ENCODE measurements at regions not wholly inside any gene's neighbourhood (a gene's known extent, or its start where the extent isn't known, plus 50 kb on each side); places are given as distances from the start of the nearest gene placed in this dataset.
A peak's percentile ranks its signal among the peaks of the same experiment; 100 is the strongest.

DNA sequence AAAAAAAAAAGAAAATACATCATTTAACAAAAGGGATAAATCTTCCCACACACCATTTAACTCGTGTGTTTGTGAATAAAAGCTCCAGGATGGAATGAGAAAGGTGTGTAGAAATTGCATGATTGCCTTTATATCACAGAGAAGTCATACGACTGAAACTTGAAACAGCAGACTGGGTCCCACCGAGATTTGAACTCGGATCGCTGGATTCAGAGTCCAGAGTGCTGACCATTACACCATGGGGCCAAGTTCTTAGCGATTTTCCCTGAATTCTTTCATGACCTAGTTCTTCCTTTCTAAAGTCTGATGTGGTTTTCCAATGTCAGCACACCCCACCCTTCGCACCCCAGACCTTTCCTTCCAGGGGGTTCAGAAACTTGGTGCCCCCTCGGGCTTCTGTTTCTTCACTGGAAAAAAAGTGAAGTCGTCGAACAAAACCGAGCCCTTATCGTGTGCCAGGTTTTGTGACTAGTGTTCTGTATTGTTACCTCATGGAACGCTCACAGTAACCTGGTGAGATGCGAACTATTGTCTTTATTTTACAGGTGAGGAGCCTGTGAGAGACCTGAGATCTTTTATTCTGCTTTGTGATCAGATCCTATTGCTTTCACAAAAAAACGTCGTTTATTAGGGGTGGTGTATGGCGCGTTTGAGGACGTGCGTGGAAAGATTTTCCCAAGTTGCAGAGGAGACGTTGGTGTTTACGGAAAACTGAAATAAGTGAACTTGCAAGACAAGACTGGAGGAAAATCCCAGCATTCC, 120.8 kb downstream of the OR2B2 start (continued):
- peak; percentile 86 for TF ChIP-seq ARID3A (IDR thresholded peaks at IDR 0.05; ENCODE audit: low read depth, low read length)
- TF ChIP-seq ZNF563 (CRISPR knock-in tag; IDR thresholded peaks at IDR 0.05), result no peak
- no peak for TF ChIP-seq RORA (CRISPR knock-in tag; IDR thresholded peaks at IDR 0.05)
- TF ChIP-seq FOXM1 (CRISPR knock-in tag; IDR thresholded peaks at IDR 0.05), result no peak
- TF ChIP-seq ZNF337 (CRISPR knock-in tag; IDR thresholded peaks at IDR 0.05; ENCODE audit: borderline replicate concordance, low read depth), result no peak
- TF ChIP-seq NFYC (CRISPR knock-in tag; IDR thresholded peaks at IDR 0.05), result no peak
- no peak for TF ChIP-seq ZNF12 (CRISPR knock-in tag; IDR thresholded peaks at IDR 0.05)
- TF ChIP-seq, protein P1, sequence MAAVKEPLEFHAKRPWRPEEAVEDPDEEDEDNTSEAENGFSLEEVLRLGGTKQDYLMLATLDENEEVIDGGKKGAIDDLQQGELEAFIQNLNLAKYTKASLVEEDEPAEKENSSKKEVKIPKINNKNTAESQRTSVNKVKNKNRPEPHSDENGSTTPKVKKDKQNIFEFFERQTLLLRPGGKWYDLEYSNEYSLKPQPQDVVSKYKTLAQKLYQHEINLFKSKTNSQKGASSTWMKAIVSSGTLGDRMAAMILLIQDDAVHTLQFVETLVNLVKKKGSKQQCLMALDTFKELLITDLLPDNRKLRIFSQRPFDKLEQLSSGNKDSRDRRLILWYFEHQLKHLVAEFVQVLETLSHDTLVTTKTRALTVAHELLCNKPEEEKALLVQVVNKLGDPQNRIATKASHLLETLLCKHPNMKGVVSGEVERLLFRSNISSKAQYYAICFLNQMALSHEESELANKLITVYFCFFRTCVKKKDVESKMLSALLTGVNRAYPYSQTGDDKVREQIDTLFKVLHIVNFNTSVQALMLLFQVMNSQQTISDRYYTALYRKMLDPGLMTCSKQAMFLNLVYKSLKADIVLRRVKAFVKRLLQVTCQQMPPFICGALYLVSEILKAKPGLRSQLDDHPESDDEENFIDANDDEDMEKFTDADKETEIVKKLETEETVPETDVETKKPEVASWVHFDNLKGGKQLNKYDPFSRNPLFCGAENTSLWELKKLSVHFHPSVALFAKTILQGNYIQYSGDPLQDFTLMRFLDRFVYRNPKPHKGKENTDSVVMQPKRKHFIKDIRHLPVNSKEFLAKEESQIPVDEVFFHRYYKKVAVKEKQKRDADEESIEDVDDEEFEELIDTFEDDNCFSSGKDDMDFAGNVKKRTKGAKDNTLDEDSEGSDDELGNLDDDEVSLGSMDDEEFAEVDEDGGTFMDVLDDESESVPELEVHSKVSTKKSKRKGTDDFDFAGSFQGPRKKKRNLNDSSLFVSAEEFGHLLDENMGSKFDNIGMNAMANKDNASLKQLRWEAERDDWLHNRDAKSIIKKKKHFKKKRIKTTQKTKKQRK (IDR thresholded peaks at IDR 0.05; ENCODE audit: low read length), result no peak
- TF ChIP-seq NFIC (IDR thresholded peaks at IDR 0.05; ENCODE audit: low read length), result 0 out of 2 replicates have a peak, but pooled peaks have one; percentile 50
- TF ChIP-seq PHF5A (CRISPR knock-in tag; IDR thresholded peaks at IDR 0.05; ENCODE audit: low read depth, unreplicated experiment), result no peak
- TF ChIP-seq NR2F2 (IDR thresholded peaks at IDR 0.05; ENCODE audit: borderline replicate concordance, low read depth), result no peak
- TF ChIP-seq HOXA3 (CRISPR knock-in tag; IDR thresholded peaks at IDR 0.05), result peak; percentile 44; the same call in 1 of the 2 replicates
- TF ChIP-seq, protein P2, sequence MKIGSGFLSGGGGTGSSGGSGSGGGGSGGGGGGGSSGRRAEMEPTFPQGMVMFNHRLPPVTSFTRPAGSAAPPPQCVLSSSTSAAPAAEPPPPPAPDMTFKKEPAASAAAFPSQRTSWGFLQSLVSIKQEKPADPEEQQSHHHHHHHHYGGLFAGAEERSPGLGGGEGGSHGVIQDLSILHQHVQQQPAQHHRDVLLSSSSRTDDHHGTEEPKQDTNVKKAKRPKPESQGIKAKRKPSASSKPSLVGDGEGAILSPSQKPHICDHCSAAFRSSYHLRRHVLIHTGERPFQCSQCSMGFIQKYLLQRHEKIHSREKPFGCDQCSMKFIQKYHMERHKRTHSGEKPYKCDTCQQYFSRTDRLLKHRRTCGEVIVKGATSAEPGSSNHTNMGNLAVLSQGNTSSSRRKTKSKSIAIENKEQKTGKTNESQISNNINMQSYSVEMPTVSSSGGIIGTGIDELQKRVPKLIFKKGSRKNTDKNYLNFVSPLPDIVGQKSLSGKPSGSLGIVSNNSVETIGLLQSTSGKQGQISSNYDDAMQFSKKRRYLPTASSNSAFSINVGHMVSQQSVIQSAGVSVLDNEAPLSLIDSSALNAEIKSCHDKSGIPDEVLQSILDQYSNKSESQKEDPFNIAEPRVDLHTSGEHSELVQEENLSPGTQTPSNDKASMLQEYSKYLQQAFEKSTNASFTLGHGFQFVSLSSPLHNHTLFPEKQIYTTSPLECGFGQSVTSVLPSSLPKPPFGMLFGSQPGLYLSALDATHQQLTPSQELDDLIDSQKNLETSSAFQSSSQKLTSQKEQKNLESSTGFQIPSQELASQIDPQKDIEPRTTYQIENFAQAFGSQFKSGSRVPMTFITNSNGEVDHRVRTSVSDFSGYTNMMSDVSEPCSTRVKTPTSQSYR (CRISPR knock-in tag; IDR thresholded peaks at IDR 0.05; ENCODE audit: borderline replicate concordance), result no peak
- TF ChIP-seq ZNF792 (CRISPR knock-in tag; IDR thresholded peaks at IDR 0.05), result peak; percentile 53; the same call in 1 of the 2 replicates
- TF ChIP-seq BCLAF1 (IDR thresholded peaks at IDR 0.05), result no peak
- no peak for TF ChIP-seq ZNF672 (CRISPR knock-in tag; IDR thresholded peaks at IDR 0.05)
- TF ChIP-seq EP300 (IDR thresholded peaks at IDR 0.05; ENCODE audit: low read depth in 2 of 2, low read length in 2 of 2), result peak in 1 of 2 experiments; percentile 24; a peak in 1 of 4 replicates
- no peak for TF ChIP-seq EP300 (CRISPR knock-in tag; IDR thresholded peaks at IDR 0.05; ENCODE audit: borderline replicate concordance)

Data from HepG2 (cell line).